CD1c-positive myeloid dendritic cell (primary cell): ENCODE measurements at regions not wholly inside any gene's neighbourhood (a gene's known extent, or its start where the extent isn't known, plus 50 kb on each side); places are given as distances from the start of the nearest gene placed in this dataset.

Source experiments
- DNase-seq: peaks from one replicate; pipeline ENCODE4 v3.0.0-alpha.2; 2016; ENCODE audit errors: extremely low spot score

DNA sequence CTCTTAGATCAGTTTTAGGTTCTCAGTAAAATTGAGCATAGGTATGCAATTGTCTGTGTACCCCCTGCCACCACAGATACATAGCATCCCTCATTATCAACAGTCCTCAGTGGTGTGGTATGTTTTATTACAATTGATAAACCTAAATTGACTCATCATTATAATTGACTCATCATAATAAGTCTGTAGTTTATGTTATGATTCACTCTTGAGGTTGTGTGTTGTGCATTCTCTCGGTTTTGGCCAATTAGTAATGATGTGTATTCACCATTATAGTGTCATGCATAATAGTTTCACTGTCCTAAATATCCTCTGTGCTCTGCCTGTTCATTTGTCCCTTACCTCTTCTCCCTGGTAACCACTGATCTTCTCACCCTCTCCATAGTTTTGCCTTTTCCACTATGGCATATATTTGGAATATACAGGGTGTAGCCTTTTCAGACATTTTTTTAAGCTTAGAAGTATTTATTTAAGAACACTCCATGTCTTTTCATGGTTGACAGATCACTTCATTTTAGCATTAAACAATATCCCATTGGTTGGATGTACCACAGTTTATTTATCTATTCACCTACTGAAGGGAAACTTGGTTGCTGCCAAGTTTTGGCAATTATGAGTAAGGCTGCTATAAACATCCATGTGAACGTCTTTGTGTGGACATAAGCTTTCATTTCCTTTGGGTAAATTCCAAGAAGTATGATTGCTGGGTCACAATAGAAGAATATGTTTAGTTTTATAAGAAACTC, 1620.6 kb upstream of the MIR17HG start:
- DNase-seq = no peak

DNA sequence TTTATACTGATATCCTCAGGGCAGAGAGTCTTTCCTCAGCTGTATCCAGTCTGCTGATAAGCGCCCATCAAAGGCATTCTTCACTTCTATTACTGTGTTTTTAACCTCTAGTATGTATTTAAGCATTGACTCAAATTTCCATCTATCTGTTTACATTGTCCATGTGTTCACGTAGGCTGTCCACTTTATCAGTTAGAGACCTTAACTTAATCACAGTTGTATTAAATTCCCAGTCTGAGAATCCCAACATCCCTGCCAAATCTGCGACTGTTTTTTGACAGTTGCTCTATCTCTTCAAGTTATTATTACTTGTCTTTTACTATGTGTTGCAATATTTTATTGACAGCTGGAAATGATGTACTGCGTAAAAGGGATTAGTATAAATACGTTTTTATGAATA, 1613.7 kb upstream of the MIR17HG start:
- DNase-seq = no peak

DNA sequence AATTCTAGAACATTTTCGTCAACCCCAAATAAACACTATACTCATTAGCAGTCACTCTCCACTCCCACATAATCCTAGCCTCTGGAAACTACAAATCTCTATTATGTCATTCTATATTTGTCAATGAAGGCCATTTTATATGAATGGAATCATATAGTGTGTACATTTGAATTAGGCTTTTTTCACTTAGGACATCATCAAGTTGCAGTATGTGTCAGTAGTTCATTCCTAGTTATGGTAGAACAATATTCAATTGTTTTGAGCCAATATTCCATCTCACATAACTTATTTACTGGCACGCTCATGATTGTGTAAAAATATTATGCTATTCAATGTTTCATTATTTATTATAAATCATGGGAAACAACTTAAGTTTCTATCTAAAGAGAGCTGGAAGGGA, 1610.4 kb upstream of the MIR17HG start:
- no peak for DNase-seq

DNA sequence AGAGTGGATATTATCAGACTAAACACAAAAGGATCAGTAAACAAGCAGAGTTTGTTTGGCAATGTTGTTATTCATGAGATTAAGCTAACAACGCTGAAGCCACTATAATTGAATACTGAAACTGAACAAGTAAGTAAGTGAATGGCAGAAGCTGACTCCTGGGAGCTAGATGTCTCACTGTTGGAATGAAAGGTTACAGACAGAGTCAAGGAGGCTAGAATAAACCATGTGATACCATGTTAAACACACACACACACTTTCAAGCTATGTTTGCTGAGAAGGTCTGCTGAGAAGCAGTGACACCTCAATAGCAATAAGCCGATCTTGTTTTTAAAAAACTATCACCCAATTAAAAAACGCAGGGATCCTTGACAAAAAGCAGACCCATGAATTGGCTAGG, 1609.4 kb upstream of the MIR17HG start:
- no peak for DNase-seq

DNA sequence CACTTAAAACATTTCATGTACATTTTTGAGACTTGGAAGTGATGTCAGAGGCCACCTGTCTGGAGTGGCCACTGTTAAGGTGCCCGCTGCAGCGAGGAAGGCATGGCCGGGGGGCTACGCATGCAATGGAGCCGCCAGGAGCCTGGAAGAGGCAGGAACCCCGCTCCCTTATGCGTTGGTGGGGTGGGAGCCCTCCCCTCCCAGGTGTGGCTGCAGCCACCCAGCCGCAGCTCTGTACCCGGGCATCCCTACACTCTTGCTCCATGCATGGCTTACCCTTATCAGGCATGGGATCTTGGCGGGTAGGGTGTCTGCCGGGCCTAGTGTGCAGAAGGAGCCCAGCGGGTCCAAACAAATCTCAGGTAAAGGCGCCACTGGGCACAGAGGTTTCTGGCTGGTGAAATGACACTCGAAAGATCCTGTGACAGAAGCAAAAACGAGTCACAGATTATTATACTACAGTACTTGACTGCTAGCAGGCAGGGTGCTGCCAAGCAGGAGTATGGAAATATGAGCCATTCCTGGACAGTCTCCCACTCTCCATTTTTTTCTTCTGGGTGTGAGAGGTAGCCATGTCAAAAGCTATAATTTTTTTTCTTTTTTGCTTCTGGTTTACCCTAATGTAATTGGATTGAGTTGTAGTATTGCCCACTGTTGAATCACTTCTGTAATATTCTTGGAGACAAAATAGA, 1606.3 kb upstream of the MIR17HG start:
- no peak for DNase-seq

DNA sequence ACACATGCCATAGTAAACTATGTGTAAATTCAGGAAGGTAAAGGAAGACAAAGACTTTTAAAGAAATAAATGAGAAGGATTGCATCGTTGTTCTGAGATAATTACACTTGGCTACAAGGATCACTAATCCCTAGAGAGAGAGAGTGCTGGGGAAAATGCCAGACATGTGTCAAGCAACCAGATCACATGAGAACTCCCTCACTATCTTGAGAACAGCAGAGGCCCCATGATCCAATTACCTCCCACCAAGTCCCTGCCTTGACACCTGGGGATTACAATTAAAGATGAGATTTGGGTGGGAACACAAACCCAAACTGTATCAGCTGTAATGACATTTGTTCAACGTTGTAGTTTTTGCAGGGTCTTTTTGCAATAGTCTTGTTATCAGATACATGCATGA, 1600.9 kb upstream of the MIR17HG start:
- no peak for DNase-seq

DNA sequence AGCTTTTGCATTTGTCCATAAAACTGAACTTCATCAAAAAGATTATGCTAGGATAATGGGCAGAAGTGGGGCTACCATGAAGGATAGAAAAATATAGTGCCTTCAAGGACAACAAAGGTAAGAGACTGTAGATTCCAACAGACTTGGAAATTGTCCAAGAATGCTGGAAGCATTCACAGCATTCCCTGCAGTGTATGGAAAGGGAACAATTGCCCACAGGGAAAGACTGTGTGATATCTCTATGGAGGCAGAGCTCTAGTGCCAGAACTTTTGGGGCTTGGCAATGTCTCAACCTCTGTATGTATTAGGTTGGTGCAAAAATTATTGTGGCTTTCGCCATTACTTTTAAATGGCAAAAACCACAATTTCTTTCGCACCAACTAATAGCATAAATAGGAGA, 1598.8 kb upstream of the MIR17HG start:
- no peak for DNase-seq

DNA sequence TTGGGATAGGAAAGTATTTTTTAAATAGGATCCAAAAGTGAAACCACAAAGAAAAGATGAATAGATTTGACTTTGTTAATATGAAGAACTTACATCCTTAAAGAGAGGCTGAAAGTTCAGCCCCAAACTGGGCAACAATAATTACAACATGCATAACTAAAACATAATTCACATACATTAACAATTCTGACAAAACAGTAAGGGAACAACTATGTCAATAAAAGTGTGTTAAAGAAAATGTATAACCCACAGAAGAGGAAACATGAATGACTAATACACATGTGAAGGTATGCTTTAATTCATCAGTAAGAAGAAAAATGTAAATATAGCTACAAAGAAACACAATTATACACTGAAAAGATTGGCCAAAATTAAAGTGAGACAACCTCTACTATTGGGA, 1597.6 kb upstream of the MIR17HG start:
- DNase-seq = no peak

DNA sequence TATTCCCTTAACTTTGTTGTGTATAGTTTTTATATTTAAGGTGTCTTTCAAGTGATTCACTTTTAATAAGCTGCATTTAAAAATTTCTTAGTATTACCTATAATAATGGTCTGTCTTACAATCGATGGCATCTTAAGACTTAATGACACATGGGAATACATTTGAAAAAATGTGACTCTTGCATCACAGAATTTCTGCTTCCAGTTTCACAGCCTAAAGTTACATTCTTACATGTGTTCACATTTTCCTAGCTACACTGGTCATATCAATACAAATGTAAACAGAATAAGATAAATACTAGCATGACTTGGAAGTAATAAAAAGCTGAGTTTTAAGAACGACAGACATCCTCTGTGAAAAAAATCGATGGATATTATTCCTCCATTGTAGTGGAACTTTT, 1597.1 kb upstream of the MIR17HG start:
- no peak for DNase-seq

DNA sequence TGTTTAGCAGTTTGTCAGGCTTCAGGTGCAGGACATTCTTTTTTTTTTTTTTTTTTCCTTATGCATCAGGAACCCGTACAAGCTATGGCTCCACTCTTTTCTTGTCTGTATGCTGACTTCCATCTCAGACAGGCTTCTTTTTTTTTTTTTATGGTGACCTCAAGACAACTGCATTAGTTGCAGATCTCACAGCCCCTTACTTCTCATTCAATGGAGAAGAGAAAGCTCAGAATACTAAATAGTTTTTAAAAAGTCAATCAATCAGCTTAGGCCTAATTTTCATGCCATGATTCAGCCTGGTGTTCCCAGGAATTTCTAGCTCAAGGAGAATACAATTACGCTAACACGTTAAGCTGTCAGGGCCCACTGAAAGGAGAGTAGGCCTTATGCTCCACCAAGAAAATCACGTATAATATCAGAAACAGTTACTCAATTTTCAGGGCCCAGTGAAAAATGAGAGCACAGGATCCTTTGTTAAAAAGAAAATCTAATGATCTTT, 1596.0 kb upstream of the MIR17HG start:
- no peak for DNase-seq

DNA sequence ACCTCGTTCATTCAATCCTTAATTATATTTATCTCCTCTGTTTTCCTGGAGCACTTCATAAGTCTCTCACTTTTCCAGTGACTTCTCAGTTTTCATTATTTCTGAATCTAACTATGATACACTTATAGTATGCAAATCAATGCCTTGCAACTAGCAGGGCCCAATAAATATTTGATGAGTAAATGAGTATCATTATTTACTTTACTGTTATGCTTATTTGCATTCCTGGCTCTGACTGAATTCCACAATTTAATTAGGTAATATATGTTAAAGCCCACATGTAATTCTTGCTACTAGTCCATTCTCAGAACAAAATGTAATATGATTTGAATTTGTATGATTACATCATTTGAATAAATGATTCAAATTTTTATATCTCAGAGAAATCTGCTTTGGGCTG, 1595.1 kb upstream of the MIR17HG start:
- no peak for DNase-seq

DNA sequence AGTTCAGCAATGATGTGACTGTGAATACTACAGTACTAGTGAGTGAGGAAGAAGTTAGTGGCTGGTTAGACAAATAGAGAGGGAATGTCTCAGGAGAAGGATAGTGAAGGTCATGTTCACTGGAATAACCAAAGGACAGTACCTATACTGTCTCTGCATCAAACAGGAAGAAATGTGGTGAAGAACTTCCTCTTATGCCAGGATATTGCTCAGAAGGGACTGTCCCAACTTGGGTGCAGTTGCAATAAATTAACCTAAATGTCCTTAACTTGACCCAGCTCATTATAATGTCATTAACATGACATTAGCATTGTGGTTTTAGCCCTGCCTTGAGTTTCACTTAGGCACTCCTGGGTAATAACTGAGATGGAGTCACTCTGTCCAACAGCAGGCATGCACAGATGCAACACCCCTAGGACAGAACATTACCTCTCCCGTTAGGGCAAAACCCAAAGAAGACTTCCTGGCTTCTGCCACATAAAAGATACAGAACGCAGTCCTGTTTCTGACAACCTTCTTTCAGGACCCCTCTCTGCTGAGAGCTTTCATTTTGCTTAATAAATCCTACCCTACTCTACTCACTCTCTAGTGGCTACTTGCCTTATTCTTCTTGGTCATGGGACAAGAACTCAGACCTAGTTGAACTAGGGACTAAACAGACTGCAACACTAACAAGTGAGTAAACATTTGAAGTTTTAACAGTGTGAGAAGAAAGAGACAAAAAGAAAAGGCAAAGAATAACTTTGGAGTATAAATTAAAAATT, 1591.6 kb upstream of the MIR17HG start:
- no peak for DNase-seq

DNA sequence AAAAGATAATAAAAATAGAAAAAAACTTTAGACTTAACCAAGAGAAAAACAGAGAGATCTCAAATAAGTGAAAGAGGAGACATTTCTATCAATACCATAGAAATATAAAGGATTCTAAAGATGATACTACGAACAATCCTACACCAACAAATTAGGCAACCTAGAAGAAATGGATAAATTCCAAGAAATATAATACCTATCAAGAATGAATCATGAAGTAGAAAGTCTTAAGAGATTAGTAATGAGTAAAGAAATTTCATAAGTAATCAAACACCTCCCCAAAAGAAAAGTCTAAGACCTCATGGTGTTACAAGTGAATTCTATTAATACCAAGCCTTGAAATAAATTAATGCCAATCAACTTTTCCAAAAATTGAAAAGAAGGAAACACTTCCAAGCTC, 1584.5 kb upstream of the MIR17HG start:
- no peak for DNase-seq

DNA sequence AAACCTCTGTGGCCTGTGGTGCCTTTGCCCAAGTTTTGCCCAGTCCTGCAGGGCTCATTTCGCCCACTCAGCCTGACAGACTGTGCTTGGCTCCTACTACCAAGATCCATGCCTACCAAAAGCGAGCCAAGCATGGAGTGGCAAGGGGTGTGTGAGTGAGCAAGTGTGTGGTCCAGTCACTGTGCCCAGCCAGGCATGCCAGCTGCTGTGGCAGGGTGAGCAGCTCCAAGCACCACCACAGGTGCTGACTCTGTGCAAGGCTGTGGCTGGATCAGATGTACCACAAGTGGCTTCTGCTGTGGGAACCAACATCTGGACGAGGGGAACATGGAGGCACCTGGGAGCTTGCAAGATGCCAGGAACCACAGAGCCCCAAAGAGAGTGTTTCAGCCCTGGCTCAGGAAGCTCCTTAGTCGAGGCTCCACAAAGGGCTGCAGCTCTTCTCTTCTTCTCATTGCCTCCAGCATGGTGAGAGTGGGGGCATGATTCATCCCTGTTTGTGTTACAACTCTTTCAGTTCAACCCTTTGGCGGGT, 1564.2 kb upstream of the MIR17HG start:
- no peak for DNase-seq

DNA sequence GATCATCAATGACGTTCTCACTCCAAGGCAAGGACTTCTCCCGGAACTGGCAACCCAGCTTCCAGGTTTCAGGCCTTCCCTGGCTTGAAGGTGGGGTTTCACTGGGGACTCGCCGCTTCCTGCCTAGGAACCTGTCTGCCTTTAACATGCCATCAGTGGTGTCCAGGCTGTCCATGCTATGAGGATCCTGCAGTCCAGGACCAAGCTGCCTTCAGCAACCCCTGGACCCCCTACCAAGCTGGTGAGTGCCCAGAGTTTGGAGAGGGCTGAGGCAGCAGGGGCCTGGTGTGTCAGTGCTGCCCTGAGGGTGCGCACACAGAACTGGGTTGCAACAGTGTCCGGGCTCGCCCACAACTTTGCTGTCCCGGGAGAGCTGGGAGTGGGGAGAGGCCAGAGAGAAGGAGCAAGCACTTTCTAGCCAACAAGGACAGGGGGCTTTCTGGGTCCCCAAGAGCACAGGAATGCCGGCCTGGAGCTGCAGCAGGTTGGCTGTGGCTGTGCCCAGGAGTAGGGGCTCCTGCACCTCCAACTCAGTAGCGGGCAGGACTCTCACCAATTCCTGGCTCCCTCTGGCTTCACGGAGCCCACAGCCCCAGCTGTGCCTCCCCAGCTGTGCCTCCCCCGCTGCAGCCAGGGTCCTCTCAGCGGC, 1563.2 kb upstream of the MIR17HG start:
- DNase-seq = no peak

DNA sequence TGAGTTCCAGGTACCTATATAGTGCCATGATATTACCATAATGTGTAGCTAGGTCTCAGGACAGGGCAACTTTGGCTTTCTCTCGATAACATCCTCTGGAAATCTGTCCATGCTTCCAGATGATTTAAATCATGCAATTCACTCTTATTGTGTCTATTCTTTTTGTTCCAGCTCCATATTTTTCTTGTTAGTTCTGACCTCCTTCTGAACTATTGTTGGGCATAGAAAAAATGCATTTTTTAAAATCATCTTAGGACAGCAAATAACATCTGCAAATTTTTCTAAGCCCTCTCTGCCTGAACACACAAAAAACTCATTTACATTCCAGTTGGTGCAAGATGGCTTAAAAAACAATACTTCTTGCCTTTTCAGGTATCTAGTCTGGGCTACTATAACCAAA, 1561.0 kb upstream of the MIR17HG start:
- DNase-seq = no peak

DNA sequence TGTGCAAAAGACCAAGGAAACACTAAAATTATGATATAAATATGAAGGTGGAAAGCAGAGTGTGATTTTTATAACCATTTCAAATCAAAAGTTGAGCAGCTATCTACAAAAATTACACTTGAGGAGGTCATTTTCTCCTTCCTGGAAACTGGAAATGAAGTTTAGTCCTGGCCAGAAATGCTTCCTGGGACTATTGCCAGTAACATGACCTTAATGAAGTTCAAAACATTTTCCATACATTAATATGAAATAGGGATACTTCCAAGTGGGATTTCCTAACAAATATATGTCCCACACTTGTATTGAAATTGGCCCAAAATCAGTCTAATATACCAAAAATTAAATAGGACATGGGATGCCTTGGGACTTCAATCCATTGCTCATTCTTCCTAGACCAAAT, 1556.8 kb upstream of the MIR17HG start:
- no peak for DNase-seq

DNA sequence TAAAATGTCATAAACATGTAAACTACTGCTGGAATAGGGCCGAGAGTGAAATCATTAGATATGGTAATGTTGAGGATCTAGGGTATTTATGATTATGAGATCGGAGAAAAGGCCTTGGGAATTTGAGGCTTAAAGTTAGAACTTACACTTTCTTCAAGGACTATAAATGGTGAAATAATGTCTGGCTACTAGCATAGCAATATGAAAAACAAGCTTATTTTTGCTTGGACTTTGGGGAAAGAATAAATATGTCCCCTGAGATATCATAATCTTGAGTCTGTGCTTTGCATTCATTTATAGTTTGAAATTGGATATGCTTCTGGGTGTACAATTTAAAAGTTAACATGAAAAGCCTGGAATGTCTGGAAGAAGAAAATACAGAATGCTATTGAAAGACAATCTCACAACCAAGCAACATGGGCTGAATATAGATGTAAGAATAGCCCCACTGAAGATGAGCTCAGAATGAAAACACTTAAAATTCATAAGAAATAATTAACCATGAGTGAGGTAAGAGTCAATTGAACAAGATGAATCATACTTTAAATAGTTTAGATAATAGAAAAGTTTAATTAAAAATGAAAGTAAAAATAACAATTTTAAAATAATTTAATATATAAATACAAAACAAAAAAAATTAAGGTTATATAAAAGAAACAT, 1555.4 kb upstream of the MIR17HG start:
- DNase-seq = no peak

DNA sequence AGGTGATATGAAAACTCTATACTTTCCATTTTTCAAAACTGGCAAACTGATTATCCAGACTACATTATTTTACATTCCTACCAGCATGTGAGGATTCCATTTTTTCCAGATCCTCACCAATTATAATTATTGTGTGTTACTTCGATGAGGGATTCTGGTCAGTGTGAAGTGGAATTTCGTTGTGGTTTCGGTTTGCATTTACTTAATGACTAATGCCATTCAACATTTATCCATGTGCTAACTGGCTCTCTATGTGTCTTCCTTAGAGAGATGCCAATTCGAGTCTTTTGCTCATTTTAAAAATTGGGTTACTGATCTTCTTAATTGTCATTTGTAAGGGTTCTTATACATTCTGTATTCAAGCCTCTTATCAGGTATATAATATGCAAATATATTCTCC, 1551.3 kb upstream of the MIR17HG start:
- DNase-seq = no peak

DNA sequence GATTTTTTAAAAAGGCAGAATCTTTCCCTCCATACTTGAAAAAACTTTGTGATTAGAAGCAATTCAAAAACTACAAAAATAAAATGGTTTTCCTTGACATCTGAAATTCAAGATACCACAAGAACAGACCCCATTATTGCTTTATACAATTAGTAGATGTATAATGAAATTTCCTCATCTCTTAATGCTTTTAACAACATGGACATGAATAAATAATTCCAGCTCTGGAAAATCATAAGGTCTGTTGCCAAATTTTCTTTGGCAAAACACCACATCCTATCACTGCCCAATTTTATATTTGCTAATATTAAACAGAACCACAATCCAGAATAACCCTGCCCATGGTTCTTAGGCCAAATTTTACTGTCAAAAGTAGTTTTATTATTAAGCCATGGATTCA, 1543.6 kb upstream of the MIR17HG start:
- DNase-seq = no peak

DNA sequence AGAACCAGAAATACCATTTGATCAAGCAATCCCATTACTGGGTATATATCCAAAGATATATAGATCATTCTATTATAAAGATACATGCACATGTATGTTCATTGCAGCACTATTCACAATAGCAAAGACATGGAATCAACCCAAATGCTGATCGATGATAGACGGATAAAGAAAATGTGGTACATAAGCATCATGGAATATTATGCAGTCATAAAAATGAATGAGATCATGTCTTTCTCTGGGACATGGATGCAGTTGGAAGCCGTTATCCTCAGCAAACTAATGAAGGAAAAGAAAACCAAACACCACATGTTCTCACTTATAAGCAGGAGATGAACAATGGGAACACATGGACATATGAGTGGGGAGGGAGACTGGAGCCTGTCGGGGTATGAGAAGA, 1540.9 kb upstream of the MIR17HG start:
- no peak for DNase-seq
